ENCODE measurements at regions not wholly inside any gene's neighbourhood (a gene's known extent, or its start where the extent isn't known, plus 50 kb on each side); places are given as distances from the start of the nearest gene placed in this dataset.
"Not testable (repeated sequence)": the region's sequence is repeated elsewhere in the genome, so short reads cannot be mapped to it uniquely, and the experiment has no call there.

DNA sequence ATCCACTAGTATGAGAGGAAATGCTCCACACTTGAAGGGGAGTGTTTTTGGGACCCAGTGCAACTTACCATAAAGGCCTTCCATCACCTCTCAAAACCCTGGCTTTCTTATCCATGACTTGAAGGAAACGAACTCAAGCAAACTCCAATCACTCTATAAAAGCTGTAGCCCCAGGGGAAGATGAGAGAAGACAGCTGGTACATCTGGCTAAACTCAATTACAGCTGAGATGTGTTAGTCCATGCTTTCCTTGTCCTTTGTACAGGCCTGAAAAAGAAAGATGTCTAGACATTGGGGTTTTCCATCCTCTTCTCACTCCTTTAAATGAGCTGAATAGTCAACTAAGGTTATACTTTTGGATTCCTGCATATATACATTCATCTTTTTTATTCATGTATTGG is 89.5 kb upstream of the ANKRD30A start:
- DNase-seq = no peak
- no peak overlapping the region for H3K27ac ChIP-seq (ENCODE audit: low read depth, low read length)
- no peaks in the 10 kb centered on the region for H3K79me2 ChIP-seq (ENCODE audit: control insufficient read depth, insufficient read depth, low read length)
- H2BK5ac ChIP-seq (ENCODE audit: low read length) = no peak overlapping the region
- no peak overlapping the region for H3K23ac ChIP-seq (ENCODE audit: low read length)
- no peak overlapping the region for H3K4me3 ChIP-seq (ENCODE audit: low read length)
- H3K9ac ChIP-seq (ENCODE audit: low read length) = no peak overlapping the region
- WGBS (ENCODE audit: extremely low coverage, insufficient coverage, low lambda C conversion rate) = no CpG with 5 or more reads among the region's 1 CpG
- H3K56ac ChIP-seq (ENCODE audit: low read length) = no peak overlapping the region
- H2BK15ac ChIP-seq (replicated peaks; ENCODE audit: low read depth) = no peak overlapping the region
- H2BK120ac ChIP-seq (ENCODE audit: low read depth, low read length) = no peak overlapping the region
- H2AK5ac ChIP-seq (ENCODE audit: low read length) = no peak overlapping the region
- no peaks in the 10 kb centered on the region for H3K27me3 ChIP-seq (ENCODE audit: insufficient read depth, low read length, poor library complexity)
- H3K79me1 ChIP-seq (ENCODE audit: low read length) = no peaks in the 10 kb centered on the region
- H3K18ac ChIP-seq (ENCODE audit: low read length) = no peak overlapping the region
- H3K4me2 ChIP-seq (ENCODE audit: low read length) = no peak overlapping the region
- H3K36me3 ChIP-seq (ENCODE audit: control insufficient read depth, insufficient read depth, low read length) = no peaks in the 10 kb centered on the region
- no peak overlapping the region for H3K4ac ChIP-seq (ENCODE audit: low read depth, low read length)
- H4K8ac ChIP-seq (ENCODE audit: low read depth, low read length) = no peak overlapping the region
- H3K4me1 ChIP-seq (ENCODE audit: control insufficient read depth, low read depth, low read length) = no peaks in the 10 kb centered on the region
- no peak overlapping the region for H4K5ac ChIP-seq (ENCODE audit: low read length)

DNA sequence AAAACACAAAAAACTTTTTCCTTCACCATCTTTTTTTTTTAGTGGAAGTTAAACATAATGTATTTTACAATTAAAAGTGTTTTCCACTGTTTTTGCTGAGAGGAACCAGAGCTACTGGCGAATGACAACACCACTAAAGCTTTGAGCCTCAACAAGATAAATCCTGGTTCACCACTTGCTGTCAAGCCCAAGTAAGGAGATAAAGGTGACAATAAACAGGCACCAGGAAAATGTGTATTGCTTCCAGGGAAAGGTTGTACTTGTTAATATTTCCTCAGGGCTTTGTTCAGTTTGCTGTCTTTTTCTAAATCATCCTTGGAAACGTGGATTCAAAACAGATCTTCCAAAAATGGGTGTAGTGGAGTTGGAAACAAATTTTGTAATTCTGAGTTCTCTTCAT is 109.9 kb upstream of the ANKRD30A start:
- Histone ChIP-seq H3K9ac (ENCODE audit: low read length) (no peak overlapping the region), H3K23ac (ENCODE audit: low read length) (no peak overlapping the region), H2BK120ac (ENCODE audit: low read depth, low read length) (no peak overlapping the region), H3K4me2 (ENCODE audit: low read length) (no peak overlapping the region), H4K5ac (ENCODE audit: low read length) (no peak overlapping the region), H3K18ac (ENCODE audit: low read length) (no peak overlapping the region), H3K79me1 (ENCODE audit: low read length) (no peaks in the 10 kb centered on the region), H3K56ac (ENCODE audit: low read length) (no peak overlapping the region), H3K79me2 (ENCODE audit: control insufficient read depth, insufficient read depth, low read length) (no peaks in the 10 kb centered on the region), H3K36me3 (ENCODE audit: control insufficient read depth, insufficient read depth, low read length) (no peaks in the 10 kb centered on the region), H2BK5ac (ENCODE audit: low read length) (no peak overlapping the region), H3K4me3 (ENCODE audit: low read length) (no peak overlapping the region), H3K27me3 (ENCODE audit: insufficient read depth, low read length, poor library complexity) (no peaks in the 10 kb centered on the region), H3K4me1 (ENCODE audit: control insufficient read depth, low read depth, low read length) (no peaks in the 10 kb centered on the region), H4K8ac (ENCODE audit: low read depth, low read length) (no peak overlapping the region), H2BK15ac (replicated peaks; ENCODE audit: low read depth) (no peak overlapping the region), H3K27ac (ENCODE audit: low read depth, low read length) (no peak overlapping the region), H3K4ac (ENCODE audit: low read depth, low read length) (no peak overlapping the region), H2AK5ac (ENCODE audit: low read length) (no peak overlapping the region)
- no peak for DNase-seq
- no CpG with 5 or more reads among the region's 2 CpGs for WGBS (ENCODE audit: extremely low coverage, insufficient coverage, low lambda C conversion rate)

GRCh38 chr10:37010741-37011140 is 114.7 kb upstream of the ANKRD30A start:
- Histone ChIP-seq H2AK5ac (ENCODE audit: low read length) (no peak overlapping the region), H3K79me1 (ENCODE audit: low read length) (no peaks in the 10 kb centered on the region), H2BK5ac (ENCODE audit: low read length) (no peak overlapping the region), H3K4me3 (ENCODE audit: low read length) (no peak overlapping the region), H3K4me2 (ENCODE audit: low read length) (no peak overlapping the region), H3K23ac (ENCODE audit: low read length) (no peak overlapping the region), H3K4me1 (ENCODE audit: control insufficient read depth, low read depth, low read length) (no peaks in the 10 kb centered on the region), H3K36me3 (ENCODE audit: control insufficient read depth, insufficient read depth, low read length) (no peaks in the 10 kb centered on the region), H3K4ac (ENCODE audit: low read depth, low read length) (no peak overlapping the region), H4K8ac (ENCODE audit: low read depth, low read length) (no peak overlapping the region), H3K27ac (ENCODE audit: low read depth, low read length) (no peak overlapping the region), H2BK15ac (replicated peaks; ENCODE audit: low read depth) (no peak overlapping the region), H3K79me2 (ENCODE audit: control insufficient read depth, insufficient read depth, low read length) (no peaks in the 10 kb centered on the region), H3K9ac (ENCODE audit: low read length) (no peak overlapping the region), H3K56ac (ENCODE audit: low read length) (no peak overlapping the region), H2BK120ac (ENCODE audit: low read depth, low read length) (no peak overlapping the region), H4K5ac (ENCODE audit: low read length) (no peak overlapping the region), H3K18ac (ENCODE audit: low read length) (no peak overlapping the region), H3K27me3 (ENCODE audit: insufficient read depth, low read length, poor library complexity) (no peaks in the 10 kb centered on the region)
- DNase-seq = no peak
- no CpG with 5 or more reads among the region's 7 CpGs for WGBS (ENCODE audit: extremely low coverage, insufficient coverage, low lambda C conversion rate)

GRCh38 chr10:37008276-37008675 is 117.1 kb upstream of the ANKRD30A start:
- H3K36me3 ChIP-seq (ENCODE audit: control insufficient read depth, insufficient read depth, low read length) = not testable (repeated sequence)

GRCh38 chr10:37003126-37003525 is 122.3 kb upstream of the ANKRD30A start:
- Histone ChIP-seq H2BK120ac (ENCODE audit: low read depth, low read length) (no peak overlapping the region), H2BK5ac (ENCODE audit: low read length) (no peak overlapping the region), H3K36me3 (ENCODE audit: control insufficient read depth, insufficient read depth, low read length) (no peaks in the 10 kb centered on the region), H3K79me1 (ENCODE audit: low read length) (no peaks in the 10 kb centered on the region), H3K4me1 (ENCODE audit: control insufficient read depth, low read depth, low read length) (no peaks in the 10 kb centered on the region), H3K56ac (ENCODE audit: low read length) (no peak overlapping the region), H3K27ac (ENCODE audit: low read depth, low read length) (no peak overlapping the region), H3K18ac (ENCODE audit: low read length) (no peak overlapping the region), H4K5ac (ENCODE audit: low read length) (no peak overlapping the region), H4K8ac (ENCODE audit: low read depth, low read length) (no peak overlapping the region), H3K27me3 (ENCODE audit: insufficient read depth, low read length, poor library complexity) (no peaks in the 10 kb centered on the region), H3K79me2 (ENCODE audit: control insufficient read depth, insufficient read depth, low read length) (no peaks in the 10 kb centered on the region), H3K4ac (ENCODE audit: low read depth, low read length) (no peak overlapping the region), H3K4me2 (ENCODE audit: low read length) (no peak overlapping the region), H3K23ac (ENCODE audit: low read length) (no peak overlapping the region), H2BK15ac (replicated peaks; ENCODE audit: low read depth) (no peak overlapping the region), H3K4me3 (ENCODE audit: low read length) (no peak overlapping the region), H3K9ac (ENCODE audit: low read length) (no peak overlapping the region), H2AK5ac (ENCODE audit: low read length) (no peak overlapping the region)
- DNase-seq = no peak
- WGBS (ENCODE audit: extremely low coverage, insufficient coverage, low lambda C conversion rate) = no CpG with 5 or more reads among the region's 2 CpGs

More at GRCh38 chr10:37008276-37008675, 117.1 kb upstream of the ANKRD30A start:
- H3K27me3 ChIP-seq (ENCODE audit: insufficient read depth, low read length, poor library complexity); H3K4me3 ChIP-seq (ENCODE audit: low read length); H3K9ac ChIP-seq (ENCODE audit: low read length); H3K27ac ChIP-seq (ENCODE audit: low read depth, low read length); H3K18ac ChIP-seq (ENCODE audit: low read length); H2BK120ac ChIP-seq (ENCODE audit: low read depth, low read length); H3K79me1 ChIP-seq (ENCODE audit: low read length); H2BK15ac ChIP-seq (replicated peaks; ENCODE audit: low read depth); H2AK5ac ChIP-seq (ENCODE audit: low read length); H4K8ac ChIP-seq (ENCODE audit: low read depth, low read length); H3K4ac ChIP-seq (ENCODE audit: low read depth, low read length); H3K4me2 ChIP-seq (ENCODE audit: low read length); H3K56ac ChIP-seq (ENCODE audit: low read length); H3K79me2 ChIP-seq (ENCODE audit: control insufficient read depth, insufficient read depth, low read length); DNase-seq; H2BK5ac ChIP-seq (ENCODE audit: low read length); H4K5ac ChIP-seq (ENCODE audit: low read length); H3K23ac ChIP-seq (ENCODE audit: low read length); H3K4me1 ChIP-seq (ENCODE audit: control insufficient read depth, low read depth, low read length): not testable (repeated sequence)
- WGBS (ENCODE audit: extremely low coverage, insufficient coverage, low lambda C conversion rate) = no CpG with 5 or more reads among the region's 2 CpGs

DNA sequence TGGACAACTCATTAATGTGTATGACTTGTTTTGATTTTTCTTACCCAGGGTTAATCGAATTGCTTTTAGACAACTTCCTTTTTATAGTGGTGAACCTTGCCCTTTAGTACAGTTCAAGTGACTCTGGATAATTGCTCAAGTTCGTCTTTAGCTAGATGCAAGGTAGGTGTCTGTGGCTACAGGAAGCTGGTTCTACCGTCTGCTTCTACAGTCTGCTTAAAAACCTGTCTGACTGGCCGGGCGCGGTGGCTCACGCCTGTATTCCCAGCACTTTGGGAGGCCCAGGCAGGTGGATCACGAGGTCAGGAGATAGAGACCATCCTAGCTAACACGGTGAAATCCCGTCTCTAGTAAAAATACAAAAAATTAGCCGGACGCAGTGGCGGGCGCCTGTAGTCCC is 129.6 kb upstream of the ANKRD30A start:
- no CpG with 5 or more reads among the region's 14 CpGs for WGBS (ENCODE audit: extremely low coverage, insufficient coverage, low lambda C conversion rate)

More for the DNA sequence above, 129.6 kb upstream of the ANKRD30A start:
- not testable (repeated sequence) for H3K79me1 ChIP-seq (ENCODE audit: low read length); H3K23ac ChIP-seq (ENCODE audit: low read length); H2BK15ac ChIP-seq (replicated peaks; ENCODE audit: low read depth); H3K79me2 ChIP-seq (ENCODE audit: control insufficient read depth, insufficient read depth, low read length); H3K4me3 ChIP-seq (ENCODE audit: low read length); DNase-seq; H3K4me2 ChIP-seq (ENCODE audit: low read length); H3K27me3 ChIP-seq (ENCODE audit: insufficient read depth, low read length, poor library complexity); H2BK120ac ChIP-seq (ENCODE audit: low read depth, low read length); H2BK5ac ChIP-seq (ENCODE audit: low read length); H4K5ac ChIP-seq (ENCODE audit: low read length); H3K9ac ChIP-seq (ENCODE audit: low read length); H3K4me1 ChIP-seq (ENCODE audit: control insufficient read depth, low read depth, low read length); H4K8ac ChIP-seq (ENCODE audit: low read depth, low read length); H3K27ac ChIP-seq (ENCODE audit: low read depth, low read length); H3K4ac ChIP-seq (ENCODE audit: low read depth, low read length); H3K56ac ChIP-seq (ENCODE audit: low read length); H3K36me3 ChIP-seq (ENCODE audit: control insufficient read depth, insufficient read depth, low read length); H3K18ac ChIP-seq (ENCODE audit: low read length); H2AK5ac ChIP-seq (ENCODE audit: low read length)
